T-helper 2 cell treated with Interferon-gamma antibody and Interleukin-4, amounts not matched to agents 5 μg/mL and 100 μg/mL, for 36 hours (primary cell): ENCODE measurements at regions not wholly inside any gene's neighbourhood (a gene's known extent, or its start where the extent isn't known, plus 50 kb on each side); places are given as distances from the start of the nearest gene placed in this dataset.

Experiments used
- DNase-seq: peaks from one replicate; pipeline ENCODE4 v3.0.0; 2021; ENCODE audit warnings: low spot score
- H3K27ac Mint-ChIP-seq: one replicate; pipeline ENCODE4 v1.8.0; 2021; ENCODE audit warnings: mild to moderate bottlenecking, mixed read lengths
- H3K27me3 Mint-ChIP-seq: one replicate; pipeline ENCODE4 v1.8.0; 2021; ENCODE audit warnings: low read depth, mixed read lengths
- H3K36me3 Mint-ChIP-seq: one replicate; pipeline ENCODE4 v1.8.0; 2021; ENCODE audit warnings: low read depth, mixed read lengths
- H3K4me1 Mint-ChIP-seq: one replicate; pipeline ENCODE4 v1.8.0; 2021; ENCODE audit warnings: low read depth, mixed read lengths
- H3K4me3 Mint-ChIP-seq: one replicate; pipeline ENCODE4 v1.8.0; 2022; ENCODE audit warnings: mild to moderate bottlenecking, moderate library complexity, mixed read lengths
- H3K9me3 Mint-ChIP-seq: one replicate; pipeline ENCODE4 v1.8.0; 2021; ENCODE audit warnings: mixed read lengths

DNA sequence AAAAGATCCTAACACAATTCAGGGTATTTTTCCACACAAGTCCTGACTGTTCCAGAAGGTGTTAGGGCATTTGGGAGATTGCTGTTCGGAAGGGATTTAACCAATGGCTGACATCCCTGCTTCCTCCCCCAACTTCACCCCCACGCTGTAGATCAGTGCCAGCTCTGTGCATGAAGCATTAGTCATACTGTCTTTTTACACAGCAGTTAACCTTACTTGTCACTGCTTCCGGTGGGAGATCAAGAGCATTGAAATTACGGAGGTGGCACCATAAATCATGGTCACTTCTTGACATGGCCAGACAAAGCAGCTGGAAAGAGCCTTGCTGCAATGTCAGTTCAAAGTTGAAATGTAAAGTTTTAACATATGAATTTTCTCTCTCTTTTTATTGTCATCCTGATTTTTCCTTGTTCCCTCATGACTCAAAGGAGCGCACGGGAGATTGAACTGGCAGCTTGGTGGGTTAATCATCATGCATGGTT lies 70.2 kb downstream of the HRH4 start:
- no peak for DNase-seq
- H3K27ac Mint-ChIP-seq: no peak overlapping the region
- no peaks in the 10 kb centered on the region for H3K36me3 Mint-ChIP-seq
- no peaks in the 10 kb centered on the region for H3K4me1 Mint-ChIP-seq
- no peak overlapping the region for H3K4me3 Mint-ChIP-seq
- no peaks in the 10 kb centered on the region for H3K9me3 Mint-ChIP-seq
- H3K27me3 Mint-ChIP-seq: peaks cover 22% of the 10 kb centered on the region

DNA sequence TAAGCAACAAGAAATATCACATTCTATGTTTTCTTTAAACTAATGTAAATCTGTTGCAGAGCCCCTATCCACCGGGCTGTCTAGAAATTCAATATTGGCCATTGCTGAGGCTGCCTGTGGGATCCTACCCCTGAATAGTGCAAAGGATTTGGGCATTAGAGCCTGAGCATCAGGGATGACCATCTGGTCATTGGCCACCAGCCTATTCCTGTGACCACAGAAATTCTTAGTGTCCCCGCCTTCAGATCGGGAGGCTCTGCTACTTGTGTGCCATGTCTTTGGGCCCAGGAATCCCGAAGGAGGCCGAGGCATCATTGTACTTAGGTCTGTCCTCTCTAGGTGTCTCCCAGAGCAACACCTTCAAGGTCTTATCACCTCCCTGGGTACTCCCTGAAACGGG lies 73.8 kb downstream of the HRH4 start:
- Mint-ChIP-seq H3K4me3 (no peak overlapping the region), H3K4me1 (no peaks in the 10 kb centered on the region), H3K27ac (no peak overlapping the region), H3K9me3 (no peaks in the 10 kb centered on the region), H3K27me3 (peaks cover 20% of the 10 kb centered on the region), H3K36me3 (no peaks in the 10 kb centered on the region)
- DNase-seq: no peak

DNA sequence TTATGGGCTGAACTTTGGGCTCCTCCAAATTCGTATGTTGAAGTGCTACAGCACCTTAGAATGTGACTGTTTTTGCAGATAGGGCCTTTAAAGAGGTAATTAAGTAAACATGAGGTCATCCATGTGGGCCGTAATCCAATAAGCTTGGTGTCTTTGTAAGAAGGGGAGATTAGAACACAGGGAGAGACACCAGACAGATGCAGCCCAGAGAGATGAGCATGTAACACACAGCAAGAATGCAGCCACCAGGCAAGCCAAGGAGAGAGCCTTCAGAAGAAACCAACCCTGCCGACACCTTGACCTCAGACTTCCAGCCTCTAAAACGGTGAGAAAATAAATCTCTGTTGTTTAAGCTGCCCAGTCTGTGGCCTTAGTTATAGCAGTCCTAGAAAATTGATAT lies 74.3 kb downstream of the HRH4 start:
- no peaks in the 10 kb centered on the region for H3K4me1 Mint-ChIP-seq
- H3K27ac Mint-ChIP-seq: no peak overlapping the region
- H3K36me3 Mint-ChIP-seq: no peaks in the 10 kb centered on the region
- DNase-seq: no peak
- no peak overlapping the region for H3K4me3 Mint-ChIP-seq
- no peaks in the 10 kb centered on the region for H3K9me3 Mint-ChIP-seq
- peaks cover 20% of the 10 kb centered on the region for H3K27me3 Mint-ChIP-seq

DNA sequence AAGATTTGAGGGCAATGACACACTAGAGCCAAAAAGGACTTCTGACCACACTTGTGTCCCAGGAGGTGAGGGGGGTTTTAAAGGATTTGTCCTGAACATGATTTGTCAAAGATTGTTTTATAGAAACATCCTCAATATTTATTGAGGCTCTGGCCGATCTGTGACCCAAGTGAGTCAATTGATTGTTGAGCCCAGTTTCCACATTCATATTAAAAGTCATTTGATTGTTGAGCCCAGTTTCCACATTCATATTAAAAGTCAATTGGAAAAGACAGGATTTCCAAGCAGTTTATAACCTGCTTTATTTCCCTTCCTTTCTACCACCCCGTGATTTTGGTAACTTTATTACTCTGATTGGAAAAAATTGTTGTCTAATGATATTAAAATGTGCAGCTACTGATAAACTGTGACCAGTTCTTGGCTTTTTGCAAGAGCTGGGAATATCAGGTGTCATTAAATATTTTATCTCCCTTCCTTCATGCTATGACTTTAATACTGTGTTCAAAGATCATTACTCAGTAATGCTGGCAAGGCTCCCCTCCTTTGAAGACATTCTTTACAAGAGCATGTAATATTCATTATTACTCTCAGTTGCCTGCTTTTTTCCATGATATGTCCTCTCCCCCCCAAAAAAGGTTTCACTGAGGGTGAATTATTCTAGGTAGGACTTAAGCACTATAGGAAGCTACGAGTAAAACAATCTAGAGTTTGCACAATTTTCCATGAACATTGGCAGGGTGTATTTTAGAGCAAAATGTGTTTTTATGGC lies 75.3 kb downstream of the HRH4 start:
- no peaks in the 10 kb centered on the region for H3K36me3 Mint-ChIP-seq
- no peaks in the 10 kb centered on the region for H3K9me3 Mint-ChIP-seq
- peaks cover 20% of the 10 kb centered on the region for H3K27me3 Mint-ChIP-seq
- H3K4me1 Mint-ChIP-seq: no peaks in the 10 kb centered on the region
- no peak for DNase-seq
- no peak overlapping the region for H3K4me3 Mint-ChIP-seq
- H3K27ac Mint-ChIP-seq: no peak overlapping the region

DNA sequence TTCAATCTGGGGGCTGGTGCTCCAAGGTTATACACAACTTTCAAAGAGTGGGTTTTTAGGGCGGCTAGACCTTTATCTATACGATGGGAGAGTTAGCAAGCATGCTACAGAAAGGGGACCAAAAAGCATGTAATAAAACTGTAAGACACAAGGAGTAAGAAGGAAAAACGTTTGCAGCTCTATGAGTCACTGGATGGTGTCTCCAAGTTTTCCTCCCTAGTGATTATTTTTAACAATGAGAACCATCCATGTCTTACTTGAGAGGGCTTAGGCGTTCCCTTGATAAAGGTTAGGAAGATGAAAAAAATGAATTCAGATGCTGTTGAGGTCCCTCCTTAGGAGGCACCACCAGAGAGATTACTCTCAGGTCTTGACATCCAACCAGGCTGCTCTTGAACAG lies 75.9 kb downstream of the HRH4 start:
- Mint-ChIP-seq H3K36me3 (no peaks in the 10 kb centered on the region), H3K27me3 (peaks cover 18% of the 10 kb centered on the region), H3K4me3 (no peak overlapping the region)

DNA sequence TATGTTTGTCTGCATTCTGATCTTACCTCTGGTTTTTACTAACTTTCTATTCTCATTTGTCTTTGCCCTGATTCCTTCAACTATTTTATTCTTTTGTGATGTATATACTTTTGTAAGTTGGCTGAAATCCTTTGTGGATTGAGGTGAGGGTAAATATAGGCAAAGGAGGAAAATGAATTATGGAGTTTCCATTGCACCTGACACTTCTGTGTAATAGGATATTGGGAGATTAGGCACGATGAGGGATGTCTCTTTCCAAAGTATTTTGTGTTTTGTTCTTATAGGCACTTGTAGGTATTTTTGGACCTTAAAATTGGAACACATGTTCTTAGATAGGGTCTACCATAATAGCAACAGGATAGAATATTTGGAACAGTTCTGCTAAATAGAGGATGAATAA lies 76.4 kb downstream of the HRH4 start:
- Mint-ChIP-seq H3K27ac (no peak overlapping the region), H3K4me1 (no peaks in the 10 kb centered on the region), H3K4me3 (no peak overlapping the region), H3K27me3 (peaks cover 14% of the 10 kb centered on the region), H3K9me3 (no peaks in the 10 kb centered on the region), H3K36me3 (no peaks in the 10 kb centered on the region)
- DNase-seq: no peak

More for the DNA sequence above, 75.9 kb downstream of the HRH4 start:
- Mint-ChIP-seq H3K4me1 (no peaks in the 10 kb centered on the region), H3K9me3 (no peaks in the 10 kb centered on the region), H3K27ac (no peak overlapping the region)
- no peak for DNase-seq

DNA sequence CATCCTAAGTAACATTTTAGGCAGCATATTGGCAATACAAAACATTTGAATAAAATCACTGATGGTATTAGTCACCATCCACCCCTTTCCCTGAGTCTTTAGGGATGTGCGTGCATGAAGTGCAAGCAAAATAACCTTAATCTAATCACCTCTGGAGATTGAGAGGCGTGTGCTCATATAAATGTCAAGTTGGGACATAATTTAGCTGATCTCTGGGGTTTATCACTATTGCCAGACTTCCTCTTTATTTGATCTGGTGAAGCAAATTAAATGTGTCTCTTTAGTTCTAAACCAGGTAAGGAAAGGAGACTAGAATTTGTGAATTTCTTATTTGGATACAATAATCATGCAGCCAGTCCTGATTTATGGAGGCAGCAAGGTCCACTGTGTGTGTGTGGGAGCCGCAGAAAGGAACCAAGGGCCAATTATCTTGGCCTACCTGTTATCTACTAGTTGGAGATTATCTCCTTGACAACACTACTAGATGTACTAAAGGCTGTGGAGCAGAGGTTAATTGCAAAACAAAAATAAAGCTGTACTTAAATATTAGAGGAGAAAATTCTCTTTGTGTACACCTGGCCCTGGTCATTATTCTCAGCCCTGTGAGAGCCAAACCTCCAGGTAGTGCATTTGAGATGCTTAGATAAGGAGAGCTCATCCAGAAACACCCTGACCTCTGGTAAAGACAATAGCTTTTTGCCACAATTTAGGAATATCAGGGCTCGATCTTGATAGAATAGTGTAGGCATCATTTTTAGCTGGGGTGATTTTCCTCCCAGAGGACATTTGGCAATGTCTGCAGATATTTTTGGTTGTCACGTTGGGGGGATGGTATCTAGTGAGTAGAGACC lies 78.2 kb downstream of the HRH4 start:
- H3K4me1 Mint-ChIP-seq: no peaks in the 10 kb centered on the region
- no peaks in the 10 kb centered on the region for H3K9me3 Mint-ChIP-seq
- H3K36me3 Mint-ChIP-seq: no peaks in the 10 kb centered on the region
- peaks cover 8% of the 10 kb centered on the region for H3K27me3 Mint-ChIP-seq
- no peak overlapping the region for H3K27ac Mint-ChIP-seq
- no peak overlapping the region for H3K4me3 Mint-ChIP-seq
- DNase-seq: no peak

DNA sequence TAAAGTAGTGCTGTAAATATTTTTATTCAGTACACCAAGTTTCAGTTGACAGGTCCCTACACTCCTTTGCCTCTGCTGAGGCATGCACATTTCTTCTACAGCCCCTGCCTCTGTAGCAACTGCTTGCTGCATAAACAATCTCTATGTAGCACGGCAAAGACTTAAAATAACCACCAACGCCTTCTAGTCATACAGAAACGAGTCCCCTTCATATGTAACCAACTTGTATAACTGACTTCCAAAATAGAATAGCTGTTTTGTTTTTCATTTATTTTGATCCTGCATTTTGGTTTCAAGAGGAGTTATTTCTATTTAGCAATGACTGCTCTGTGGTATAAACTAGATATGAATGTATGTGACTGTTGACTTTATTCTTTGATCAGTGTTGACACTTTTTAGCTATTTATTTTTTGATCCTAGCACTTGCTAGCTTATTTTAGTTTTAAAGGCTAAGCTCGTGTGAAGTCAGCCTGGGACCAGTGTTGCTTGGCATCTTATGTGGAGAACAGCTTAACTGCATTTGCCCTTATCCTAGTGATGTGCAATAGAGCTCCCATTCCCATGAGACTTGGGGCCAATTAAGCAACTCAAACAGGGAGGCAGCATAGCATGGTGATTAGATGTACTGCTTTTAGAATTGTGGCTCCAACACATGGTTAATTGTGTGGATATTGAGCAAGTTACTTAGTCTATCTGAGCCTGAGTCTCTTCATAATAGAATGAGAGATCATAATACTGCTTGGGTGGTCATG lies 79.6 kb downstream of the HRH4 start:
- Mint-ChIP-seq H3K4me1 (no peaks in the 10 kb centered on the region), H3K4me3 (no peak overlapping the region), H3K27me3 (peaks cover 8% of the 10 kb centered on the region), H3K9me3 (no peaks in the 10 kb centered on the region), H3K36me3 (no peaks in the 10 kb centered on the region), H3K27ac (no peak overlapping the region)
- DNase-seq: no peak

DNA sequence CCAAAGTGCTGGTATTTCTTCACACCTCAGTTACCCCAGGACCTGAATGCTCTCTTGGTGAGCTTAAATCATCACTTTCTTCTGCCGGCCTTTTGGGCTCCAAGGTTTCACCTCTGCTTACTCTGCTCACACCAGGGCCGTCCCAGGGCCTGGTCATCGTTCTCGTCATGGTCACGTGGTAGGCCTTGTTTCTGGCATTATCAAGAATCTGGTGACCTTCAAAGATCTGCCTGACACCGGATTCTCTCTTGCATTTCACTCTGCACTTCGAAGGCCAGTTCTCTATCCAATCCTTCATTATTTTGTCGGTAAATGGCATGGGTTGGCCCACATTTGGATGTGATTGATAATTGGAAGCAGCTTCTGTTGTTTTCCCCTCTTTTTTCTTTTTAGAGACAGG lies 80.5 kb downstream of the HRH4 start:
- Mint-ChIP-seq H3K4me3 (no peak overlapping the region), H3K4me1 (no peaks in the 10 kb centered on the region), H3K27ac (no peak overlapping the region), H3K27me3 (peaks cover 1% of the 10 kb centered on the region), H3K9me3 (no peaks in the 10 kb centered on the region), H3K36me3 (no peaks in the 10 kb centered on the region)
- no peak for DNase-seq

DNA sequence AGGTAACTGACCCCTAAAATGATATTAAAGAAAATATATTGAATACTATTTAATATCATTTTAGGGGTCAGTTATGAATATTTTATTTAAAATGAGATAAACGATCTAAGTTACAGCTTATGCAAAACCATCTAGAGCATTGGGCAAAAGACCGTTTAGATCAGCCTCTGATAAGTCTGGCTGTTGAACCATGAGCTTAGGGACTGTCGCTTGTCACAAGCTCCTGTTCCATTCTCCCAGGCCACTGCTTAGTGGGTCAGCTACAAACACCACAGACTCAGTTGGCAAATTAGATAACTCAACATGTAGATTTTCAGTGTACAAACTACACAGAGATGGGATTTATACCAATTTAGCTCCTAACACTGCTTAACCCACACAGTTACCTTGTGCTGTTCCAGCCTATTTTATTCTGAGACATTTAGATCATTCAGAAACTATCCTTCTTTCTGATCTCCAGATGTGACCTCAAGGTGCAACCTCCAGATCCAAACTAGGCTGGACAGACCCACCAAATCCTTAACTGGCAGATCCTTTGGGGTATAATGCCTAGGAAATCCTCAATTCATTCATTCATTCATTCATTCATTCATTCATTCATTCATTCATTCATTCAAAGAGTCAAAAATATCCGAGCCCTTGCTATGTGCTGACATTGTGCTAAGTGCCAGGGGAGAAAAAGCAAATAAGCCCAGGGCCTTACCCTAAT lies 82.8 kb downstream of the HRH4 start:
- Mint-ChIP-seq H3K36me3 (no peaks in the 10 kb centered on the region), H3K9me3 (no peaks in the 10 kb centered on the region), H3K4me1 (no peaks in the 10 kb centered on the region), H3K27ac (no peak overlapping the region), H3K27me3 (no peaks in the 10 kb centered on the region), H3K4me3 (no peak overlapping the region)
- DNase-seq: no peak

DNA sequence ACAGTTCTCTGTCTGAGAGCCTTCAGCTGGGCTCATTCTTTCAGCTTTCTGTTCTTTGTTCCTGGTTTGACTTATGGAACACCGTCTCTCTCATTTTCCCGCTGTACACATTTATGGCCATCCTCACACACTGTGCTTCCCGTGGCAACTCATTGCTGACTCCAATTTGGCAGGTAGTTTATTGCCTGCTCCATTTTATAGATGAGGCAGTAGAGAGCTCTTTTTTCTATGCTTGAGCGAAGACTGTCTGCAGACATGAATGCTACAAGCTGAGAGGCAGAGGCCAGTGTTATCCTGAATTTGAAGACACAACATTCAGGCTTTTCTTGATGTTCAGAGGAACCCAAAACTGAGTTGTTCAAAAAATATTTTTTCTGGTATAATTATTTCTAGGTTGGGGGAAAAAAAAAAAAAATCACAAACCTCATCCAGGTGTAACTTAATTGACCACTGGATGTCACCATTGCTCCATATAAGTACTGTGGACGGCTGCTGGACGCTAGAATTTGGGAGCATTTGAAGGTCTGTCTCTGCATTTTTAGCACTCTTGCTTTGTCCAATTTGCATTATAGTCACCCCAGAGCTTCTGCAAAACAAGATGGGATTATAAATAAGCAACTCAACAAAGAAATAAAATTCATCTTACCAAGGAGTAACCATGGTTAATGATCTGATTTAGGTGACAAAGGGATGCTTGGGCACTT lies 83.5 kb downstream of the HRH4 start:
- H3K4me3 Mint-ChIP-seq: no peak overlapping the region
- H3K4me1 Mint-ChIP-seq: no peaks in the 10 kb centered on the region
- no peaks in the 10 kb centered on the region for H3K27me3 Mint-ChIP-seq
- no peaks in the 10 kb centered on the region for H3K36me3 Mint-ChIP-seq
- H3K9me3 Mint-ChIP-seq: no peaks in the 10 kb centered on the region
- DNase-seq: no peak
- H3K27ac Mint-ChIP-seq: no peak overlapping the region

DNA sequence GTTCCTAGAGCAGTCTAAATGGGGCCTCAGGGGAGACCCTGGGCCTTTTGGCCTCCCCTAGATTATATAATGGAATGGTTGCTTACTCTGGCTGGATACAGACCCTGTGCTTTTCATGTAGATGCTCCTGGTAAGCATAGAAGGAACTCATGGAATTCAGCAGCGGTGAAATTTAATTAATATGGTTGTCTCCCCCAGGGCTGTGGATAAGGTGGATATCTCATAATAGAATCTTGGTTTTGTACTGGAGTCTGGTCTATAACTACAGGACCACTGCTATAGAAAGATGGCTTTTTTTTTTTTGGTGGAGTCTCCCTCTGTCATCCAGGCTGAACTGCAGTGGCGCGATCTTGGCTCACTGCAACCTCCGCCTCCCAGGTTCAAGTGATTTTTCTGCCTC lies 84.5 kb downstream of the HRH4 start:
- no peak for DNase-seq
- H3K27me3 Mint-ChIP-seq: no peaks in the 10 kb centered on the region
- H3K27ac Mint-ChIP-seq: no peak overlapping the region
- H3K4me1 Mint-ChIP-seq: no peaks in the 10 kb centered on the region
- no peaks in the 10 kb centered on the region for H3K9me3 Mint-ChIP-seq
- H3K36me3 Mint-ChIP-seq: no peaks in the 10 kb centered on the region
- H3K4me3 Mint-ChIP-seq: no peak overlapping the region

DNA sequence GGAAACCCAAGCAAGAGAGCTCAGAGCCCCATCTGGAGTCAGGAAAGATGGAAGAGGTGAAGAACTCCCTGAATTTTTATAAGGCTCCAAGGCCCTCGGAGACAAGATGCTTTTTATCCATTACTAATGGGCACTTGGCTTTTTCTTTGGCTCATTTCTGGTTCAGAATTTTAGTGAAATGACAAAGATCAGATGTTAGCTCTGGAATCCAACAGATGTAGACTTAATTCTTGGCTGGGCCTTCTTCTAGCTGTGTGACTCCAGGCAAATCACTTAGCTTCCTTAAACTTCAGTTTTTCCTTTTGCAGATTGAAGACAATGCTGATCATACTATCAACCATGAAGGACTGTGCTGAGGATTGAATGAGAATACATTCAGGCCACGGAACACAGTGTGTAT lies 85.2 kb downstream of the HRH4 start:
- H3K27me3 Mint-ChIP-seq: no peaks in the 10 kb centered on the region
- no peaks in the 10 kb centered on the region for H3K4me1 Mint-ChIP-seq
- no peak overlapping the region for H3K4me3 Mint-ChIP-seq
- no peaks in the 10 kb centered on the region for H3K36me3 Mint-ChIP-seq
- no peak overlapping the region for H3K27ac Mint-ChIP-seq
- no peak for DNase-seq
- no peaks in the 10 kb centered on the region for H3K9me3 Mint-ChIP-seq
